H9 (cell line): ENCODE measurements at regions not wholly inside any gene's neighbourhood (a gene's known extent, or its start where the extent isn't known, plus 50 kb on each side); places are given as distances from the start of the nearest gene placed in this dataset.

ENCODE experiments used
- DNase-seq: peaks from one replicate; pipeline ENCODE4 v3.0.0-alpha.2; 2017
- H2AFZ ChIP-seq: one replicate; pipeline ENCODE4 v1.6.1; 2013; ENCODE audit warnings: mild to moderate bottlenecking, low read length, control low read depth, moderate library complexity
- H2AK5ac ChIP-seq: 2 replicates; pipeline ENCODE4 v1.6.1; 2013; ENCODE audit warnings: low read length, control low read depth, mixed read lengths; ENCODE audit not compliant: insufficient read length
- H2BK120ac ChIP-seq: one replicate; pipeline ENCODE4 v1.6.1; 2013; ENCODE audit warnings: low read depth, mild to moderate bottlenecking, low read length, control low read depth, inconsistent platforms; ENCODE audit not compliant: poor library complexity, severe bottlenecking
- H2BK12ac ChIP-seq: 2 replicates; pipeline ENCODE4 v1.6.1; 2013; ENCODE audit warnings: low read length, control low read depth, mixed read lengths, low read depth; ENCODE audit not compliant: insufficient read length
- H2BK15ac ChIP-seq: 2 replicates; pipeline ENCODE4 v1.6.1; 2013; ENCODE audit warnings: low read depth, low read length, control low read depth
- H2BK20ac ChIP-seq: one replicate; pipeline ENCODE4 v1.6.1; 2013; ENCODE audit warnings: low read depth, mild to moderate bottlenecking, low read length, control low read depth, inconsistent platforms; ENCODE audit not compliant: poor library complexity, severe bottlenecking
- H2BK5ac ChIP-seq: 2 replicates; pipeline ENCODE4 v1.6.1; 2013; ENCODE audit warnings: low read length, control low read depth, mixed read lengths; ENCODE audit not compliant: insufficient read length
- H3K14ac ChIP-seq: 2 replicates; pipeline ENCODE4 v1.6.1; 2013; ENCODE audit warnings: low read length, control low read depth; ENCODE audit not compliant: insufficient read depth
- H3K18ac ChIP-seq: 2 replicates; pipeline ENCODE4 v1.6.1; 2013; ENCODE audit warnings: low read depth, mild to moderate bottlenecking, mixed read lengths, low read length, control low read depth; ENCODE audit not compliant: insufficient read length
- H3K23ac ChIP-seq: 2 replicates; pipeline ENCODE4 v1.6.1; 2013; ENCODE audit warnings: low read length, control low read depth, mixed read lengths, low read depth; ENCODE audit not compliant: insufficient read length
- H3K23me2 ChIP-seq: 2 replicates; pipeline ENCODE4 v1.6.1; 2013; ENCODE audit warnings: low read depth, mild to moderate bottlenecking, mixed read lengths, low read length, control low read depth; ENCODE audit not compliant: insufficient read length, poor library complexity, severe bottlenecking
- H3K27ac ChIP-seq: 2 replicates; pipeline ENCODE4 v1.5.1; 2013; ENCODE audit warnings: low read length, control low read depth, mixed read lengths, low read depth; ENCODE audit not compliant: insufficient read length
- H3K27me3 ChIP-seq: 2 replicates; pipeline ENCODE4 v1.6.1; 2013; ENCODE audit warnings: low read length, control low read depth, inconsistent platforms; ENCODE audit not compliant: insufficient read depth
- H3K4ac ChIP-seq: 2 replicates; pipeline ENCODE4 v1.6.1; 2013; ENCODE audit warnings: low read depth, mild to moderate bottlenecking, control low read depth, inconsistent platforms, low read length, moderate library complexity
- H3K4me1 ChIP-seq: 2 replicates; pipeline ENCODE4 v1.6.1; 2013; ENCODE audit warnings: low read length, control low read depth, inconsistent platforms; ENCODE audit not compliant: insufficient read depth
- H3K4me2 ChIP-seq: 2 replicates; pipeline ENCODE4 v1.6.1; 2013; ENCODE audit warnings: low read length, control low read depth, mixed read lengths; ENCODE audit not compliant: insufficient read length, insufficient read depth
- H3K56ac ChIP-seq: 2 replicates; pipeline ENCODE4 v1.6.1; 2013; ENCODE audit warnings: low read depth, mild to moderate bottlenecking, mixed read lengths, low read length, control low read depth; ENCODE audit not compliant: insufficient read length
- H3K79me1 ChIP-seq: 2 replicates; pipeline ENCODE4 v1.6.1; 2013; ENCODE audit warnings: low read depth, mild to moderate bottlenecking, moderate library complexity, low read length, control low read depth, inconsistent platforms; ENCODE audit not compliant: insufficient read depth, poor library complexity, severe bottlenecking
- H3K79me2 ChIP-seq: 2 replicates; pipeline ENCODE4 v1.6.1; 2013; ENCODE audit warnings: low read length, control low read depth, inconsistent platforms; ENCODE audit not compliant: insufficient read depth
- H3K9ac ChIP-seq: 2 replicates; pipeline ENCODE4 v1.6.1; 2013; ENCODE audit warnings: low read length, control low read depth, mixed read lengths; ENCODE audit not compliant: insufficient read length; ENCODE audit errors: extremely low read depth
- H3K9me3 ChIP-seq: one replicate; pipeline ENCODE4 v1.6.1; 2013; ENCODE audit warnings: low read depth, low read length, inconsistent platforms; ENCODE audit not compliant: control insufficient read depth
- H3T11ph ChIP-seq: one replicate; pipeline ENCODE4 v1.6.1; 2013; ENCODE audit warnings: mild to moderate bottlenecking, low read length, control low read depth, inconsistent platforms
- H4K20me1 ChIP-seq: one replicate; pipeline ENCODE4 v1.6.1; 2013; ENCODE audit not compliant: control insufficient read depth, insufficient read length, insufficient read depth
- H4K5ac ChIP-seq: 2 replicates; pipeline ENCODE4 v1.6.1; 2013; ENCODE audit warnings: low read depth, mild to moderate bottlenecking, mixed read lengths, low read length, control low read depth; ENCODE audit not compliant: insufficient read length
- H4K8ac ChIP-seq: replicated peaks from 2 replicates; pipeline ENCODE4 v1.6.1; 2013; ENCODE audit warnings: low read length, control low read depth, mixed read lengths, low read depth; ENCODE audit not compliant: insufficient read length
- H4K91ac ChIP-seq: 2 replicates; pipeline ENCODE4 v1.6.1; 2013; ENCODE audit warnings: low read depth, mild to moderate bottlenecking, moderate library complexity, mixed read lengths, low read length, control low read depth; ENCODE audit not compliant: insufficient read length
- H3K27ac Mint-ChIP-seq, 3 experiments: 2 replicates in 2 of 3; 3 replicates in 1 of 3; pipeline ENCODE4 v1.8.0; 2020 to 2021; ENCODE audit warnings: mixed read lengths in 3 of 3, mild to moderate bottlenecking in 1 of 3, moderate library complexity in 1 of 3
- H3K27me3 Mint-ChIP-seq: 2 replicates; pipeline ENCODE4 v1.8.0; 2021; ENCODE audit warnings: low read depth, mild to moderate bottlenecking, moderate library complexity, mixed read lengths
- H3K36me3 Mint-ChIP-seq, 3 experiments: 2 replicates in 2 of 3; 3 replicates in 1 of 3; pipeline ENCODE4 v1.8.0; 2020 to 2021; ENCODE audit warnings: low read depth in 3 of 3, mixed read lengths in 3 of 3; ENCODE audit not compliant: insufficient read depth in 1 of 3
- H3K4me1 Mint-ChIP-seq, 2 experiments: 2 replicates each; pipeline ENCODE4 v1.8.0; 2020; ENCODE audit warnings: mixed read lengths in 2 of 2
- H3K4me3 Mint-ChIP-seq, 2 experiments: 2 replicates in 1 of 2; 3 replicates in 1 of 2; pipeline ENCODE4 v1.8.0; 2020 to 2021; ENCODE audit warnings: mild to moderate bottlenecking in 2 of 2, mixed read lengths in 2 of 2, moderate library complexity in 1 of 2
- H3K9me3 Mint-ChIP-seq, 2 experiments: 2 replicates in 1 of 2; 3 replicates in 1 of 2; pipeline ENCODE4 v1.8.0; 2020; ENCODE audit warnings: mild to moderate bottlenecking in 2 of 2, mixed read lengths in 2 of 2, moderate library complexity in 1 of 2
- WGBS: extraction: QIAGEN DNeasy Blood & Tissue Kit; methylation state at CpG from one replicate; pipeline ENCODE4 v1.1.7; 2013; ENCODE audit warnings: missing lambda C conversion rate, low lambda C conversion rate, mixed read lengths; ENCODE audit not compliant: insufficient read length; ENCODE audit errors: extremely low coverage; 5-methylcytosine and 5-hydroxymethylcytosine counted together
- TF ChIP-seq, protein P1 (sequence below): fragments of 200-600 bp; sonication (generic); conservative IDR thresholded peaks from 3 replicates; pipeline ENCODE4 v1.8.0; 2021; ENCODE audit warnings: antibody characterized with exemption, mild to moderate bottlenecking

DNA sequence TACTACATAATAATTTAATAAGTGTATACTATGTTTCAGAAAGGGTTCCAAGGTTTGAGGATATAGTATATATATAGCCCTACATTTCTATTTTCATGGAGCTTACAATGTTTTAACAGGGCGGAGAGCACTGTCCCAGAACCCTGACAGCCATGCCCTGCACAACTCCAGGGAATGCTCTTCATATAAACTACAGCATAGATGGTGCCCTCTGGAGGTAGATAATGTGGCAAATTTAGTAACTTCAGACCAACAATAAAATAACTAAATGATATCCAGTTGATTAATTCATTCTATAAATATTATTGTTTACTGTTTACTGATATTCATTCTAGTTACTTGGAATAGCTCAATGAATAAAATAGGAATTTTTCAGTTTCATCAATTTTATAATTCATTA, 693.7 kb upstream of the CCDC179 start:
- peaks cover 3 to 5% of the 10 kb centered on the region in 2 experiments; a peak in 3 of 4 replicates for H3K4me1 Mint-ChIP-seq
- TF ChIP-seq, protein P1, sequence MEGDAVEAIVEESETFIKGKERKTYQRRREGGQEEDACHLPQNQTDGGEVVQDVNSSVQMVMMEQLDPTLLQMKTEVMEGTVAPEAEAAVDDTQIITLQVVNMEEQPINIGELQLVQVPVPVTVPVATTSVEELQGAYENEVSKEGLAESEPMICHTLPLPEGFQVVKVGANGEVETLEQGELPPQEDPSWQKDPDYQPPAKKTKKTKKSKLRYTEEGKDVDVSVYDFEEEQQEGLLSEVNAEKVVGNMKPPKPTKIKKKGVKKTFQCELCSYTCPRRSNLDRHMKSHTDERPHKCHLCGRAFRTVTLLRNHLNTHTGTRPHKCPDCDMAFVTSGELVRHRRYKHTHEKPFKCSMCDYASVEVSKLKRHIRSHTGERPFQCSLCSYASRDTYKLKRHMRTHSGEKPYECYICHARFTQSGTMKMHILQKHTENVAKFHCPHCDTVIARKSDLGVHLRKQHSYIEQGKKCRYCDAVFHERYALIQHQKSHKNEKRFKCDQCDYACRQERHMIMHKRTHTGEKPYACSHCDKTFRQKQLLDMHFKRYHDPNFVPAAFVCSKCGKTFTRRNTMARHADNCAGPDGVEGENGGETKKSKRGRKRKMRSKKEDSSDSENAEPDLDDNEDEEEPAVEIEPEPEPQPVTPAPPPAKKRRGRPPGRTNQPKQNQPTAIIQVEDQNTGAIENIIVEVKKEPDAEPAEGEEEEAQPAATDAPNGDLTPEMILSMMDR = peak; percentile 50; the same call in 2 of the 3 replicates
- H3K9ac ChIP-seq = no peak overlapping the region
- no peak overlapping the region for H3K18ac ChIP-seq
- no peaks in the 10 kb centered on the region for H3K4me1 ChIP-seq
- no peak overlapping the region for H4K5ac ChIP-seq
- H3T11ph ChIP-seq = no peak overlapping the region
- H3K9me3 ChIP-seq = no peaks in the 10 kb centered on the region
- no peak overlapping the region for H3K27ac Mint-ChIP-seq
- H3K79me2 ChIP-seq = no peaks in the 10 kb centered on the region
- H3K23me2 ChIP-seq = no peaks in the 10 kb centered on the region
- no peak overlapping the region for H3K4ac ChIP-seq
- no peak overlapping the region for H2BK15ac ChIP-seq
- H3K14ac ChIP-seq = no peak overlapping the region
- no peaks in the 10 kb centered on the region for H3K27me3 ChIP-seq
- no peaks in the 10 kb centered on the region for H3K36me3 Mint-ChIP-seq
- no peak overlapping the region for H3K4me2 ChIP-seq
- no CpG with 5 or more reads among the region's 1 CpG for WGBS
- H3K9me3 Mint-ChIP-seq = no peaks in the 10 kb centered on the region; a peak in 1 of 5 replicates
- H2AFZ ChIP-seq = no peak overlapping the region
- H3K27me3 Mint-ChIP-seq = no peaks in the 10 kb centered on the region
- H3K56ac ChIP-seq = no peak overlapping the region
- H3K79me1 ChIP-seq = no peaks in the 10 kb centered on the region
- H2BK5ac ChIP-seq = no peak overlapping the region
- H3K4me3 Mint-ChIP-seq = no peak overlapping the region
- no peak overlapping the region for H3K23ac ChIP-seq
- H4K20me1 ChIP-seq = no peaks in the 10 kb centered on the region
- H2BK120ac ChIP-seq = no peak overlapping the region
- H4K91ac ChIP-seq = no peak overlapping the region
- DNase-seq = no peak
- no peak overlapping the region for H2BK12ac ChIP-seq
- H4K8ac ChIP-seq = no peak overlapping the region
- no peak overlapping the region for H2AK5ac ChIP-seq
- H3K27ac ChIP-seq = no peak overlapping the region
- H2BK20ac ChIP-seq = no peak overlapping the region
